GM12873 (cell line): ENCODE measurements at regions not wholly inside any gene's neighbourhood (a gene's known extent, or its start where the extent isn't known, plus 50 kb on each side); places are given as distances from the start of the nearest gene placed in this dataset.

Source experiments
- CTCF ChIP-seq: IDR thresholded peaks from 2 replicates; pipeline ENCODE4 v1.5.1; 2012; ENCODE audit warnings: low read depth, mild to moderate bottlenecking, moderate library complexity, low read length, control low read depth; ENCODE audit not compliant: insufficient read depth; ENCODE audit errors: missing control alignments

DNA sequence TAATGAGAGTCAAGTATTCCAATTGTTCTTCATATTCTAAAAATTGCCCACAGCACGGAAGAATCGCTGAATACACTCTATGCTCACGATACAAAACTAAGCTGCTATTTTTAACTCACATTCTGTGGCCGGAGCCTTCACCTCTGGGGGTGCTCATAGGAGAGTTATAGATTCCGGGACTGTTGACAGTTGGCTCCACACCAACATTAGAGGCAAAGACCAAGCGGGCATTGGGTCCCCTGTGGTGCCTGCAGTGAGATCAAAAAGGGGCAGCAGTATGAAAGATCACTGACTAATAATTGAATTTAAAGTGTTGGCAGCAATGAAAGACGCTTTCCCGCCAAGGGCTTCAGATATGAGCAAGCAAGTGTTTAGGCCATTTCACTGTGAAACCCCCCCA lies 146.0 kb downstream of the TMEM144 start:
- TF ChIP-seq CTCF: no peak

GRCh38 chr4:158371158-158371557 lies 150.5 kb upstream of the RXFP1 start:
- no peak for TF ChIP-seq CTCF

DNA sequence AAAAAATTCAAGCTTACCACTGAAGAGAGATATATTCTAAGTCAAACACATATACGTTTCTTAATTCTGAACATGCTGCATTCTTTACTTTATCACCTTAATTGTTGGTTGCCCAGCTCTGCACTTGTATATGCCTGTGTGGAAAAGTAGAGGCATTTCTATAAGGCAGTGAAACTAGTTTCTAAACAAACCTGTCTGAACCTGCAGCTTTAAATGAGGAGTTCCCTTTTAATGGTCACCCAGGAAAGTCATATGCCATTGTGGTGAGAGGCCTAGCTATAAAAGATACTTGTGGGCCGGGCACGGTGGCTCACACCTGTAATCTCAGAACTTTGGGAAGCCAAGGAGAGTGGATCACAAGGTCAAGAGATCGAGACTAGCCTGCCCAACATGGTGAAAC lies 147.4 kb upstream of the RXFP1 start:
- no peak for TF ChIP-seq CTCF

DNA sequence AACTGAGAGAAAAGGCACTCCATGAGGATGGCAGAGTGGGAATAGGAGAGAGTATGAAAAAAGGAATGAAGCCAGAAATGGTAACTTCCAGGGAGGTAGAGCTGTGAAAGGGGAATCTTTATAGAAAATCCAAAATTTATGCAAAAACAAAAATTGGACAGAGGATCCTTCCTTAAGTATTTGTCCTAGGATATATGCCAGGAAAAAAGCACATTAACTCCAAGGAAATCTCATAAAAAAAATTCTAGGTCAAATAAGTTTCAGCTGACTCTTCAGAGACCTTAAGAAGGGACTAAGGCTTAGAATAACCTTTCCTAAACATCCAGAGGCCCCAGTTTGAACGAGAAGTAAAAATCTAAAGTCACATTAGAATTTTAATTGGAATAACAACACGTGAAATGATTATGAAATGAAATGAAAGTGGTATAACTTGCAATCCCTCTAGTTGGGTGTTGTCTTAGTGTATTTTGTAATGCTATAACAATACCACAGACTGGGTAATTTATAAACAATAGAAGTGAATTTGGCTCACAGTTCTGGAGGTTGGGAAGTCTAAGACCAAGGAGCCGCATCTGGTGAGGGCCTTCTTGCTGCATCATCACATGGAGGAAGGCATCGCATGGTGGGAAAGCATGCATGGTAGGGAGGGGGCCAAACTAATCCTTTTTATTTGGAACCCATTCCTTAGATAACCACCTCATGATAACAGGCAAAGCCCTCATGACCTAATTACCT lies 145.4 kb upstream of the RXFP1 start:
- TF ChIP-seq CTCF: no peak

DNA sequence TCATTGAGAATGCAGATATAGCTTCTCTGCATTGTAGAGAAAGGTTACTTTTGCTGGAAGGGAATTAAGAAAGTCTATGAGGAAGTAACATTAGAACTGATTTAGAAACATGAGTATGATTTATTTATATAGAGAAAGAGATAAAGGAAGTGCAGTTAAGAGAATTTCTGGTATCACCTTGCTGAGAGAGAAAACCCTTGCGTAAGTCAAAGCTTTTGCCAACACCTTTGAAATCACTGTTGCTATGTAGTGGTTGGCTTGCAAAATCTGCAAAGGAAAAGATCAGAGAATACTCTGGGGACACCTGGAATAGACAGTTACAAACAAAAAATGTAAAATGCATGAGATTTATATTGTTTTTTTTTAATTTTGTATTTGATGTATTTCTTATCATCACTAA lies 137.3 kb upstream of the RXFP1 start:
- no peak for TF ChIP-seq CTCF

GRCh38 chr4:158395343-158395742 lies 126.3 kb upstream of the RXFP1 start:
- no peak for TF ChIP-seq CTCF

DNA sequence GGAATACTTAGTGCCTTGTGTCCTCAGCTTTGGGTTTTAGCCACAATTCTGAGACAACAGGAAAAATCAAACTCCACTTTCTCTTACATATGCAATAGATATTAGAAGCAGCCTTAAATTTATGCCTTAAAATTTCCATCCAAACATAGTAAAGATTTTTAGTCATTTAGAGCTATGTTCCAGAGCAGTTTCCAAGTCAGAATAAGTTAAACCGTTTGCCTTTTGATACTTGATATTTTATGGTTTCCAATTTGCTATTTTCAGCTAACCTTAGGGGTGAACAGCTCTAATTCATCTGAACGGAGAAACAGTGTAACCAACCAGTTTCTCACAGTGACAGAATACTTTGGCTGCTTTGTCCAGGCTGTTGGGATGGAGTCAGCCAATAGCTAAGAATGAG lies 125.8 kb upstream of the RXFP1 start:
- no peak for TF ChIP-seq CTCF
